HG02798 (cell line): ENCODE measurements at regions not wholly inside any gene's neighbourhood (a gene's known extent, or its start where the extent isn't known, plus 50 kb on each side); places are given as distances from the start of the nearest gene placed in this dataset.
"Not testable (repeated sequence)": the region's sequence is repeated elsewhere in the genome, so short reads cannot be mapped to it uniquely, and the experiment has no call there.

Source experiments
- ATAC-seq: cut with Tn5 transposase; IDR thresholded peaks from one replicate; pipeline ENCODE4 v1.9.1; 2021; ENCODE audit warnings: mild to moderate bottlenecking; ENCODE audit not compliant: unreplicated experiment, poor library complexity

DNA sequence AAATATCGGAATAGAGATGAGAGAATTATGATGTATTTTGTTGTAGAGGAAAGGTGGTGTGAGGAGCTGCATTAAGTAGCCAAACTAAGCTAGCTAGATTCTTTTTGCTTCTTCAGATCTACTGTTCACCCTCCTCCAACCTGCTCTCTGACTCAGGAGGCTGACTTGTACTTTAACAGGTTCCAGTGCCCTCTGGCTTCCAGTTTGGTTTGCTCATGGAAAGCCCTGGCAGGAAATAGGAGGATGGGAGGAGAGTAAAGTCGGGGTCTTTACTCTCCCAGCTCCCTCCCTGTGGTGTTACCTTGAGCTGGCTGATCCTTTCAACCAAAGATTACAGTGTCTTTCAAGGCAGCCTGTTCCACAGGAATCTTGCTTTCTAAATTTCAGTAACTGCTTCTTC, 277.0 kb upstream of the EDA2R start:
- ATAC-seq = no peak

DNA sequence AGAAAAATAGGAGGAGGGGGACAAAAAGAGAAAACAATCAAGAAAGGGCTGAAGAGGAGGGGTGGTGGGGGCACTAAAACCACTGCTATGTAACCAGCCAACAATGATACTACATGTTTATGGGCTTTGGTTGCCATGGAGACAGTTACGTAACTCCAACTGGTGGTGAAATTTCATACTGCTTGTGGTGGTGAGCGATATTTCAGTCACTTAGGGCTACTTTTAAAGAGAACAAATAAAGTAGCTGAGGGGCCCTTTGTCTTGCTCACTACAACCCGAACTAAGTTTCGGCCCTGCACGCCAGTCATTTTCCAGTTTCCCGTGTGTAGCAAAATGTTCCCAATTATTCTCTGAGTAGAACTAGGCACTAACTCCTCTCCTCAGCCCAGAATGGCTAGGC, 275.2 kb upstream of the EDA2R start:
- ATAC-seq = no peak

DNA sequence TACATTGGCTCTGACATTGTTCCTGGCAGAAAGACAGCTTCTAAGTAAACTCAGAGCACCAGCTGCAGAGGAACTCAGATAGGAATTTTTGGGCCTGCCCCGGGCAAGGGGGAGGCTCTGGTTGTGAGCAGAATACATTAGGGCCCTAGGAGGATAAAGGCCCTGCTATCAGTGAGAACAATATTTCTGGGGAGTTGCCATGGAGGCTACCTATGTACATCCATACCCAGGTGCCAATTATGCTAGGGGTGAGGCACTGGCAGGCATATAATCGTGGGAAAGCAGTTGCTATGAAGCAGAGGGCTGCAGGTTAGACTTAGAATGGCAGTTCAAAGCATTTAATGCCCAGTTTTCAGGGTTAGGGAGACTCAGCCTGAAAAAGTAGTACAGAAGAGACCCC, 273.5 kb upstream of the EDA2R start:
- ATAC-seq = no peak

DNA sequence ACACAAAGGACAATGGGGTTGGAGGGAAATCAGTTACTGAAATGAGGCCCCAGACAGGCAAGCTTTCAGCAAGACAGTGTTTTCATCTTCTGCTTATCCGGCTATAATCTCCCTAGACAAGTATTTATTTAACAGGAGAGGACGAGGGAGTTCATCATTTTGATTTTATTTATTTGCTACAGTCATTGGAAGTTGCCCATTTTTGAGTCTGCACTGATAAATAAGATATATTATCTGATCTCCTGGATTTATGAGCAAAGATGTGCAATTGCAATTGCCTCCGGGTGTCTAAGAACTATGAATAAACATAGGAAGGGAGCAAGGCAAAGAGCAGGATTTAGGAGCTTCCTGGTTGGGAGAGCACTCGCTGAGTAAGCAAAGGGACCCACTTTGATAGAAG, 263.2 kb upstream of the EDA2R start:
- ATAC-seq = no peak

DNA sequence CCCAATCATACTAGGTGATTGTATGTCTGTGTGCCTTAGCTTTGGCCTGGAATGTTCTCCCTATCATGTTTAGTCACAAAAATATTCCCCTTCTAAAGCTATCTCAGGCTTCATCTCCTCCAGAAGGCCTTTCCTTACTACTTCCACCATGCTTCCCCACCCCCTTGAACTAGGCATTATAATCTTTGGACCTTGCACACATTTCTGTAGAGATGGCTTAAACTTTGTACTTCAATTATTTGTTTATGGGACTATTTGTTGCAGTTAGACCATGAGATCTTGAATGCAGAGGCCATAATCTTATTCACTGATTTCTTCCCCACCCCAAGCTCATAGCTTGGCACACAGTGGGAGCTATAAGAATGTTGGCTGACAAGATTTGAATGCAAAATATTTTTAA, 262.0 kb upstream of the EDA2R start:
- ATAC-seq = no peak

DNA sequence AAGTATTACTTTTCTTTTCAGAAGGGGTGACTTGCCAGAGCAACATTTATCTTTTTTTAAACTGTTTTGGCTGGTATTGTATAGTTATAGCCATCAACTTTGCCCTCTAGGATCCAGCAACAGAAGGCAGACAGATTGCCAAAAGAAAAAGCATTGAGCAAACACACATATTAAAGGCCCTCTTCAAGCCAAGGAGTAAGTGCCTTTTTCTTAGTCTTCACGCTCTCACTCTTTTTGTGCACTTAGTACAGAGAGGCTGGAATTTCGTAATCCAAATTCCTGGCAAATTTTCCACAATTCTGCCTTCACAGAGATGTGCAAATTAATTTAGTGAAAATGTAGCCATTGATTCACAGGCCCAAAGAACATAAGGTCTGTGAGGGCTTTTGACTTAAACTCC, 253.1 kb upstream of the EDA2R start:
- ATAC-seq = no peak

DNA sequence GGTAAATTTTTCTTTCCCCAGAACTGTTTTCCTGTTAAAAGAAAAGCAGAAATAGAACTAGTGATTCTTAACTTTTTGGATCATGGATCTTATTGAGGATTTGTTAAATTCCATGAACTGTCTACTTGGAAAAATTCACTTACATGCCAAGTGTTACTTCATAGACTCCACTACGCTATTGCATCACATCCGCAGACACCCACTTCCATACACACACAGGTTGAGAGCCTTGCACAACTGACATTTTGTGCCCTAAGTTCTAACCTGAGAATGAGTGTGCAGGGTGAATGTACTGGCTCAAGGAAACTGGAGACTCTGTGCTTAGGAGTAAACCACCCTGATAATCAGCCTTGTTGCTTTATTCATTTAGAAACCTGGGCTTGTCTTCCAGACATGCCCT, 250.5 kb upstream of the EDA2R start:
- ATAC-seq = no peak

DNA sequence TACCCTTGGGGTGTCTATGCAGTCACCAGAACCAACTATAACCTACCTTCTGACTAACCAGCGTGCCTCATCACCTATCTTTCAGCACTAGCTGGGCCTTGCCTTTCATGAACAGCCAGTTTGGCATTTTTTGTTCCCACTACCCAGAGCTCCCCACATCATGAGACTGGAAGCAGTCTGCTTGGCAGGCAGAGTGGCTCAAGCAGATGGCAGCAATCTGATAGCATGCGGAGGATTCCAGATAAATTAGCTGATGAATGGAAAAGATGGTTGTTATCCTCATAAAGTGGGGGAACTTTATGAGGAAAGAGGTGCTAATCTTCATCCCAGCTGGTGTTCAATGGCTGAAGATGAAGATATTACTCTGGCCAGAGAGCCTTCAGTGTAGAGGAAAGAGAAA, 243.2 kb upstream of the EDA2R start:
- ATAC-seq = no peak

DNA sequence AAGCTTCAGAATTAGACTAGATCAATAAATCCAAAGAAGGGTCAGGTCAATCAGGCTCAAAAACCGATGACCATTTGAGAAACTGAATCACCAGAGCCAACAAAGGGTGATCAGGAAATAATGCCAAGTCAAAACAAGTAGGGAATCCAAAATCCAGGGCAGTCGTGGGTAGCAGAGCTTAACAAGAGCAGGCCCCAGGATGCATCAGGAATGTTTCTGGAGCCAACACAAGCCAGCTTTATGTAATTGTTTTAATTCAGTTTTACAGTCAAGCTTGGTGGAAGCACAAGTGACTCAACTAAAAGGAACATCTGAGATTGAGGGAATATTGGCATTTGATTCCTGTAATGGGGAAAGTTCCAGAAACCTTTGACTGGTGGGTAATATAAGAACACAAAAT, 237.9 kb upstream of the EDA2R start:
- no peak for ATAC-seq

DNA sequence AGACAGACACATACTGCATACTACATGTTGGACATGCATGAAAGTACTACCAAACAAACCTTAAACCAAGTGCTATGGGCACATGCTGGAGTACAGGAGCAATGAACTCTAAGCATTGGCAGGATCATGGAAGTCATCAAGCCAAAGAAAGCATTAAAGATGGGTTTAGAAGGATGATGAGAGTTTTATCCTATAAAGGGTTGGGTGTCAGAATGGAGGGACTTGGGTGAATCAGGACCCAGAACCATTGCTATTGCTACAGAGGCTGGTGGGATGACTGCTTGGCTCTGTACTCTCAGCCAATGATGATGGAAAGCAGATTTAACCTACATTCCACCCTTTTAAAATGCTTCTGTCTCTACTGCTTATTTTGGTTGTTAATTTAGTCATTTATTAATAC, 233.9 kb upstream of the EDA2R start:
- no peak for ATAC-seq

DNA sequence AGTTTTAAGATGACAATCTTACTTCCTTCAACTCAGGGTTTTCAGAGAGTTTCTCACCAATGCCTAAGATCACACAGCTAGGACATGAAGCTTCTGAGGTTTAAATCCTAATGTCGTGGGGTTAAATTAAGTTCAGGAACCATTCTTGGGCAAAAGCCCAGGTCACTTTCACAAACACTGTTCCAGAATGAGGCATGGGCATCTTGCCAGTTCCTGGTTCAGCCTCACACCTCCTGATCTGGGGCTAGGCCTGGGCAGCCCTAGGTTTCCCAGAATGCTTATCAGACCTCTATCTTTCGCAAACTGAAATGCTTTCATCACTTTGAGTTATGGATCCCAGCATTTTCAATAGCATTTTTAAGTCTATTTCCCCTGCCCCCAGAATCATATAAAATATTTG, 224.8 kb upstream of the EDA2R start:
- ATAC-seq = no peak

DNA sequence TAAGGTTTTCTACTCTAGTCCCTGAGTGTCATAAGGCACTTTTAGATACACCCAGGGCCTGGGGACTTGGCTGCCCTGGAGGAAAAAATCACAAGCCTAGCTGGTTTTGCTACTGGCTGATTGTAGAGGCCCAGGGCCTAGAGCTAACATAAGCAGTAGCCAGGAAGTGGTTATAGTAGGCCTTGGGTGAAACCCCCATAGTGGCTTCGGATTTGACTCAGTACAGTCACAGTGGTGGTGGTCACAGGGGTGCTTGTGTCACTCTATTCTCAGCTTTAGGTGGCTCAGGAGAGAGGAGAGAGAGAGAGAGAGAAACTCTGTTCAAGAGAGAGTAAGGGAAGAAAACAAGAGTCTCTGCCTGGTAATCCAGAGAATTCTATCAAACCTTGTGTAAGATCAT, 194.5 kb upstream of the EDA2R start:
- peak; percentile 97 for ATAC-seq

DNA sequence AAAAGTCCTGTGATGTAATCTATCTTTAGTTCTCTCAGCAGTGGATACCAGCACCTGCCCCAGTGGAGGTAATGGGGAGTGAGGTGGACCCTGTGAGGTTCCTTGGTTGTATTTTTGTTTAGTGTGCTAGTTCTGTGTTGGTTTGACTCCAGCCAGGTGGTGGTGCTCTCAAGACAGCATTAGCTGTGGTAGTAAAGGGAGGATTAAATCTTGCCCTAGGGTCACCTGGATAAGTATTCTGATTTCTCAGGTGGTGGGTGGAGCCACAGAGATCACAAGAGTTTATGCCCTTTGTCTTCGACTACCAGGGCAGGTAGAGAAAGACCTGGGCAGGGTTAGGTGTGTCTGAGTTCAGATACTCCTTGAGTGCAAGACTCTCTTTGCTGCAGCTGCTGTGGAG, 176.3 kb upstream of the EDA2R start:
- no peak for ATAC-seq

DNA sequence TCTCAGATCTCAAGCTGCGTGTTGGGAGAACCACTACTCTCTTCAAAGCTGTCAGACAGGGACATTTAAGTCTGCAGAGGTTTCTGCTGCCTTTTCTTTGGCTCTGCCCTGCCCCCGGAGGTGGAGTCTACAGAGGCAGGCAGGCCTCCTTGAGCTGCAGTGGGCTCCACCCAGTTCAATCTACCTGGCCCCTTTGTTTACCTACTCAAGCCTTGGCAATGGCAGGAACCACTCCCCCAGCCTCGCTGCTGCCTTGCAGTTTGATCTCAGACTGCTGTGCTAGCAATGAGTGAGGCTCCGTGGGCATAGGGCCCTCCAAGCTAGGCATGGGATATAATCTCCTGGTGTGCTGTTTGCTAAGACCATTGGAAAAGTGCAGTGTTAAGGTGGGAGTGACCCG, 155.6 kb upstream of the EDA2R start:
- not testable (repeated sequence) for ATAC-seq

DNA sequence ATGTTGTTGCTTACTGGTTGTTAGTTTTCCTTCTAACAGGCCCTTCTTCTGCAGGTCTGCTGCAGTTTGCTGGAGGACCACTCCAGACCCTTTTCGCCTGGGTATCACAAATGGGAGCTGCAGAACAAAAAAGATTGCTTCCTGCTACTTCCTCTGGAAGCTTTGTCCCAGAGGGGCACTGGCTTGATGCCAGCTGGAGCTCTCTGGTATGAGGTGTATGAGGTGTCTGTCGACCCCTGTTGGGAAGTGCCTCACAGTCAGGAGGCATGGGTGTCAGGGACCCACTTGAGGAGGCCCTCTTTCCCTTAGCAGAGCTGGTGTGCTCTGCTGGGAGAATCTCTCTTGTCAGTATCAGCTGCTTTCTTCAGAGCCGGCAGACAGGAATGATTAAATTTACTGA, 127.4 kb upstream of the EDA2R start:
- no peak for ATAC-seq

DNA sequence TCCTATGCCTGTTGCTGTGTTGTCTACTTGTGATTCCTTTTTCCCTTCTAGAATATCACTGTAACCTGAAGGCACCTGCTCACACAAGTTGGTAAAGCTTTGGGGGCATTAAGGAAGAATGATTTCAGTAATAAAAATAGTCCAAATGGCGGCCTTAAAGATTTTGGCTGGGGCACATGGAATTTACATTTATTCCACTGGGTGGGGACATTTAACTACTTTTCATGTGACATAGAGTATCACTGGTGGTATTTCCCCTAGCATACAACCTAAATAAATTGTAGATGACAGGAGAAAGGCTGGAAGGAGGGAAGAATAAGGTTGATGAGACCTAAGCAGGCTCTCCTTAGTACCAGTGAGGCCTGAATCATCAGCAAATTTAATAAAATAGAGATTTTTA, 121.8 kb upstream of the EDA2R start:
- ATAC-seq = no peak

DNA sequence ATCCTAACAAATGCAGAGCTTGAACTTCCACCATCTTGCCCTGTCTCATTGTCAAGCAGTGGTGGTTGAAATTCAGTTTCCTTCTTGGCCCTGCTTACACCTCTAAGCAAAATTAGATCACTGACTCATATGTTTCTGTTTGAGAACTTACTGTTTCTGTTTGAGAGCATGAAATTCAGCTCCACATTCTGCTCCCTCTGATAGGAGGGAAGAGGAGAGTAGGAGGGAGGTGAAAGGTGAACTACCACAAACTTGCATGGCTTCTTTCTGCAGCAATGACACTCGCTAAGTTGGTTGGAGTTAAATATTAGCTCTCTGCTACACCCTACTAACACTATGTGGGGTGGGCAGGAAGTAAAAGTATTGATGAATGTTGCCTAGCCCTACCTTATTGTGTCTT, 117.8 kb upstream of the EDA2R start:
- peak; percentile 83 for ATAC-seq

DNA sequence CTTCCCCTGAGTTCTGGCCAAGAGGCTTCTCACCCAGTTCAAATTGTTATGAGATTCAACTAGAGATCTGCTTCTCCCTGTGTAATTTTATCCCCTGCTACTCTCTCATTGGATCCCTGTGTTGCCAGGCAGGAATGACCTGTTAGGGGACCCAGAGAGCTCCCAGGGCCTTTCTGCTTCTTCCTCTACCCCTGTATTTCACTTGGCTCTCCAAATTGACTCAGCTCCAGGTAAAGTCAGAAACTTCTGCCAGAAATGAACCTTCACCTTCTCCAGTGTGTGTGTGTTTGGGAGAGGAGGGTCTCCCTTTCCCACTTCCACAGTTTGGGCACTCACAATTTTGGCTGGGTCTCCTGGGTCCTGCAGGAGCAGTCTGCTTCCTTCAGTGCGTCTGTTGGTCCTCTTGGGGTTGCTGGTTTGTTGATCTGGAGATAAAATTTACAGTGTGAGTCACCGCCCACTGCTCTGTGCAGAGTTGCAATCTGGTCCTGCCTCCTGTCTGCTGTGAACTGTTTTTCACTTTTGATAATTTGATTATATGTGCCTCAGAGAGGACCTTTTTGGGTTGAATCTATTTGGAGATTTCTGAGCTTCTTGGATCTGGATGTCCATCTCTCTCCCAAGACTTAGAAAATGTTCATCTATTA, 112.4 kb upstream of the EDA2R start:
- no peak for ATAC-seq

DNA sequence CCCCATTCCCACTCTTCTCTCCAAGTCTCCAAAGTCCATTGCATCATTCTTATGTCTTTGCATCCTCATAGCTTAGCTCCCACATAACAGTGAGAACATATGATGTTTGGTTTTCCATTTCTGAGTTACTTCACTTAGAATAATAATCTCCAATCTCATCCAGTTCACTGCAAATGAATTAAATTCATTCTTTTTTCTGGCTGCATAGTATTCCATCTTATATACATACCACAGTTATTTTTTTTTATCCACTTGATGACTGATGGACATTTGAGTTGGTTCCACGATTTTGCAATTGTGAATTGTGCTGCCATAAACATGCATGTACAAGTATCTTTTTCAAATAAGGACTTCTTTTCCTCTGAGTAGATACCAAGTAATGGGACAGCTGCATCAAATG, 105.6 kb upstream of the EDA2R start:
- not testable (repeated sequence) for ATAC-seq

DNA sequence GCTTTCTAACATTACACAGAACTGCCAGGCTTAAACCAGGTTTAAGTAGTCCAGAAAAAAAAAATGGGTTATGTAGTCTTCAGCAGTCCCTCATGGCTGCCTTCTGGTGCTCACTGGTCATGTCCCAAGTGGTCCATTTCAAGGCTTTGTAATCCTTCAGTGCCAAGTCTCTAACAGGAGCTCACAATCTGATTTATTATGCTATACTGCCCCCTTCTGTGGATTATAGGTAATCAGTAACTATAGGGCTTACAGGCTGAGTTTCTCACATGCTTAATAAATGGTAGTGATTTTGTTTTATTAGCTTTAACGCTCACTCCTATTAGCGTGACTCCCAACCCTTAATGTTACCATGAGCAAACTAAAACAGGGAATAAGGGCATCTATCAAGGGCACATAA, 92.5 kb upstream of the EDA2R start:
- peak; percentile 70 for ATAC-seq

DNA sequence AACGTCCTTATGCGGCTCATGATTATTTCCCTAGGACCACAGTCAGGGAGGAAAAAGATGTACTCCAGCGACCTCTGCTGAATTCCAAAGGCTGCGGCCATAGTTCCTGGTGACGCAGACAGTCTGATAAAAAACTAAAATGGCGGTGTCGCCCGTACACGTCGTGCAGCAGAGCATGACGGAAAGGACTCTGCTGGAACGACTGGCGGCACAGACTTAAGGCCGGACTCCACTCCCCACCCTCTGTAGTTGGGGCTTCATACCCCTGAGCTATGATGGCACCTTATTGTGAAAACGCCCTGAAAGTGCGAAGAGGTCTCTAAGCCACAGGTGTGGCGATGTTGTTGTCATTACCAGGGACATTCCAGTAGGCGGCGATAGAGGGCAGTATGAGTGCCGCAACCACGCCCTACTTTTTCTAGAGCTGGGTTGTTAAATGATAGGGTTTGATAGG, 90.0 kb upstream of the EDA2R start:
- ATAC-seq = peak; percentile 83

DNA sequence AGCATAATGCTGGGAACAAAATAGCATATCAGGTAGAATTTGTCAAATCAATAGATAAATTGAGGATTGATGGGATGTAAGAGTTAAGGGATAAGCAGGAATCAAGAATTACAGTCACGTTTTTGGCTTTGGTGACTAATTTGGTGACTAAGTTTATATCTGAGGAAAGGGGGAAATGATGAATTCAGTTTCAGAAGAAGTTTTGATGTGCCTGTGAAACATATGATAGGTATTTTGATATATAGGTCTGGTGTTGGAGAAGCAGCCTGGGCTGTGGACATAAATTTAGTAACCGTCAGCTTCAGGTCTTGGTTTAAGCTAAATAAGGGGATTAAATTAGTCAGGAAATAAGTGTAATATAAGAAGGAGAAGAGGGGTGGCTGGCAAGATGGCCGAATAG, 79.0 kb upstream of the EDA2R start:
- no peak for ATAC-seq
